Fibroblast of skin of back (primary cell): ENCODE measurements at regions not wholly inside any gene's neighbourhood (a gene's known extent, or its start where the extent isn't known, plus 50 kb on each side); places are given as distances from the start of the nearest gene placed in this dataset.

Experiments
- DNase-seq: peaks from one replicate; pipeline ENCODE4 v3.0.0-alpha.2; 2013

GRCh38 chr16:51573191-51573590, 422.1 kb upstream of the SALL1 start:
- DNase-seq, result no peak

DNA sequence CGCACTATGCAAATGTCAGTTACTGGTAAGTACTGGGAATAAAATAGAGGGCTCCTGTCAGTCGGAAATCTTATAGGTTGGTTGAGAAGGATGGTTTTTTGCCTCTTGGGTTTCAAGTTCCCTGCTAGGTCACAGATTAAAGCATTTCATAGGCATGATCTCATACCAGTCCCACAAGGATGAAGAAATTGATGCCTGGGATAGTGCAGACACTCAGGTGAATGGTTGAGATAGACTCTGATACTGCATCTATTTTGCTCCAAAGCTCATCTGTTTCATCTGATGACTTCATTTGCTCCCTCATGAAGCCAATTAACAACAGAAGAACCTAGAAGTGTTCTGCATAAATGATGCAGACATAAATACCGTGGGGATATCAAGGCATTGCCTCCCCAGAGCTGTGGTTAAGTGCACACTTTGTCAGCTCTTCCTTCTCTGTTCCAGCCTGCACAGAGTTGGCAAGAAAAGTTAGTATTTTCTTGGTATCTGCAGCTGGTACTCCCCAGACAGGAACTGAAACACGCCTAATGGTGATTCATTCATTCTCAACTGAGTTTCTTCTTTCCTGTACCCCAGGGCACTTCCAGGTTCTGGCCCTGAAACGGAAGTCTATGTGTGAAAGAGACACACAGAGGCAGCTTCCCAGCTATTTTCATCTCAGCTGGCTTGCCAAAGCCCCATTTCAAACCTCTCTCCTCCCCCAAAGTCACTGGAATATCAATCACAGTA, 418.3 kb upstream of the SALL1 start:
- no peak for DNase-seq

DNA sequence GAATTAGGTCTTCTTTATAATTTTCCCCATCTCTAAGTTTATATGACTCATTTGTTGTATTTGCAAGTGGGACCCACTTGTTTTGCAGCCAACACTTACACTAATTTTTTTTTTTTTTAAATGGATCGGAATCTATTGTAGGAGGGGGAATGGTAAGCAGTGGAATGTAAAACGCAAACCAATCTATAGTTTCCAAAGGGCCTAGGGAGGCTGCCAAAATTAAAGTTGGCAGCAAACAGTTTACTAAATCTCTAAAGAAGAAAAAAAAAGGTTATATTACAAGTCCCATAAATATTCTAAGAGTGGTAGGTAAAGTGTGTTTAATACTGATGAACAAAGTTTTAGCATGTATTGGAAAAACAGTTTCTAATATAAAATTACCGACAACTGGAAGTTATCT, 416.8 kb upstream of the SALL1 start:
- no peak for DNase-seq

DNA sequence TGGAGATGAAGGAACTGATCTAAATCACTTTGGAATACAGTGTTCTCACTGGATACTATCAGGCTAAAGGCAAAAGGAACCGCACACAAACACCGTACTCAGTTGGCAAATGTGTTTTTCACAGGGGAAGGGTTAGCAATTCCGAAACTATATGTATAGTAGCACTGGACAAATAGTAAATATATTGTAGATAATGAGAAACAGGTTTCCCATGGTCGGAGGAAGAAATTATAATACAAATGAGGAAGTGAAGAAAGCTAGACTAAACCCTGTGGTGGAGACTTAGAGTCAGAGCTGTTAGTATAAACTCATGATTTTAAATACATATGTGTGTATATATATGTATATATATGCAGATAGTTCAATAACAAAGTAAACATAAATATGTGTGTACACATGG, 414.1 kb upstream of the SALL1 start:
- DNase-seq, result no peak

- no peak for DNase-seq
Observed at GRCh38 chr16:51562891-51563290, 411.8 kb upstream of the SALL1 start.

DNA sequence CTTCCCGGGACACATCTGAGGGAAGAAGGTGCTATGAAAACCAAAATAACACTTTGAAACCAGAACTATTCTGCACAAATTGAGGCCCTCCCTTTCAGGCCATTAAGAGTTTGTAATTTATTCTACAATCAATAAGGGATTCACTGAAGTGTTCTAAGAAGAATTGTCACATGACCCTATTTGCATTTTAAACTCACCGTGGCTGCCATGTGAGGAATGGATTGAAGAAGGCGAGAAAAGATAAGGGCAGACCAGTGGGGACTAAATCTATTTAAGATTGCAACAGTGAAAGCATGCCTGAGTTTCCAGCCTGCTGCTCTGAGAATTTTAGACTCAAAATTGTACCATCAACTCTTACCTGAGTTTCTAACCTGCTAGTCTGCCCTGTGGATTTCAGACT, 408.8 kb upstream of the SALL1 start:
- no peak for DNase-seq

- no peak for DNase-seq
Observed at GRCh38 chr16:51557670-51558069, 406.6 kb upstream of the SALL1 start.

DNA sequence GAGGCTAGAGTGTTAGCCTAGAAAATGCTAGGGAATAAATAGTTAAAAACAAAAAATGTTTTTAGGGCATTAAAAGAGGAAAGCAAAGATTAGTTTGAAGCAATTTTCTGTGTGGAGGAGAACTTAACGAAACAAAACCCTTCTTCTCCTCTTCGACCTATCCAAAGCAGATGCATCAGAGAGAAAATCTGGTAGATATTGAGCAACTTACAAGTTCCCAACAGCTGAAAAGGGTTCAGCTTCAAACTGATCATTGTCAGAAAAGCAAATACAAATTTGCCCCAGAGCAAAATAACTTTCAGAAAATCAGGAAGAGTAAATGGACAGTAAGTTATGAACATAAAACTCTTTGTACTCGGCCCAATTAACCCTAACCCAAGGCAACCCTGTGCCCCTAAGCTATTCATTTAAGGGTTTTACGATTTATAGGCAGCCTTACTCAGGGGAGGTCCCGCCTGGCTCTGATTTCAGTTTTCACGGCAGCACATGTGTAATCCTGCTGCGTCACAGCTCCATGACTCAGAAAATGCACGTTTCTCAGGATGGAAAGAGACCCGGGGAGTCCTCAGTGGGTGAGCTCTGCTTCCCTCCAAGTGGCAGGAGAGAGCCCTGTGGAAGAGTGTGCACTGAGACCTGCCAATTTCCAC, 405.7 kb upstream of the SALL1 start:
- DNase-seq, result peak; percentile 77

GRCh38 chr16:51553910-51554309, 402.8 kb upstream of the SALL1 start:
- no peak for DNase-seq

GRCh38 chr16:51553314-51553713, 402.2 kb upstream of the SALL1 start:
- no peak for DNase-seq

DNA sequence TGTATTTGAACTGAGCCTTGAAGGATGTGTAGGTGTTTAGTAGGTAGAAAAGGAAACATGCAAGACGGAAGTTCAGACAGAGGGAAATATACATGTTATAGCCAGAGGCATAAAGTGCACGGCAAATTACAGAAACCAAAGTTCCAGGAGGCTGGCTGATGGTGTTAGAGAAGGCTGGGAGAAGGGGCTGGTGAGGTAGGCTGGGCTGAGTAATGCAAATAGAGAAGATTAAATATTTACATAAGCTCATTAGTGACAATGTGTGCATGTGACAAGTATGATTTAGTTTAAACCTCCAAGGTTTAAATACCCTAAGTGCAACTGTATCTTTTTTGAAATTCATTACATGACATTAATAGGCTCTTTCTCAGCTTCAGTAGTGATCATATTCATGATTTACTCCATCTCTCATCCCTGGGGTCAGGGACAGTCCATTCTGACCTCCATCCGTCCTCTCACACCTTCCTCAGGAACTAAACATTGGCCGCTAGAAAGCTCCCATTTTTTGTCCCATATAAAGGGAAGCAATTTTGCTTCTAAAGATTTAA, 399.8 kb upstream of the SALL1 start:
- DNase-seq, result no peak

DNA sequence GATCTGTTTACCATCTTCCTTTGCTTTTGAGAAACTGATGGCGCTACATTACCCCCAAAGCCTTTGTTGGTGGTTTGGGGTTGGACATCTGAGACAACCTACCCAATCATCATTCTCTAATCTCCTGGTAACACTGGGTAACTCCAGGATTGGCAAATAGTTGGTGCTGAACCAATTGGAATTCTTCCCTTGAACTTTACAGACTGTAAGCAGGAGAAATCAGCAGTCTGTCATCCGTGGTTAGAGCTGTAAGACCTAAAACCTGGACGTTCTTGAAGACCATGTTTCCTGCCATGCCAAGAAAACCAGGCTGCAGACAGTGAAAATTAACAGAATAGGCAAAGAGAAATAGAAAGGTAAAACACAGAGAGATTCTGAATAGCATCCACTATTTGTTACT, 398.8 kb upstream of the SALL1 start:
- no peak for DNase-seq

GRCh38 chr16:51545951-51546350, 394.9 kb upstream of the SALL1 start:
- DNase-seq, result no peak

GRCh38 chr16:51544851-51545467, 393.9 kb upstream of the SALL1 start:
- DNase-seq, result no peak

DNA sequence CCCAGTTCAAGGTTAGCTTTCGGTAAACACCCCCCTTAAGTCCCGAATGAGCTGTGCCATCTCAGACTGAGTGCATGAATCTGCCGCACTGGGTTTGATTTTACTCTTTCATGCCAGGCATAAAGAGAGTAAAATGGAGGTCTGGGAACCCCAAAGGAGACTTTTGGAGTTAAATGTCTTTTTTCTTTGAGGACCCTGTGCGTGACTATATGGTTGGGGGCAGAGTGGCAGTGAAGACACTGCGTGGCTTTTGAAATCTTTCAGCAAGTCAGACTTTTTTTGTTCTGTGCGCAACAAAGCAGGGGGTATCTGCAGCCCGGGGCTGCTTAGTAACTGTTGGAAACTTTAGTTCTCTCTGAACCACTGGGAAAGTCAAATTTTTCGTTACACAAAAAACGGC, 392.9 kb upstream of the SALL1 start:
- DNase-seq, result no peak

GRCh38 chr16:51542981-51543815, 392.1 kb upstream of the SALL1 start:
- DNase-seq, result no peak

- DNase-seq, result no peak
Observed at GRCh38 chr16:51540259-51540658, 389.2 kb upstream of the SALL1 start.

- peak; percentile 87 for DNase-seq
Observed at GRCh38 chr16:51538707-51539498, 387.8 kb upstream of the SALL1 start.

- no peak for DNase-seq
Observed at GRCh38 chr16:51535591-51535990, 384.5 kb upstream of the SALL1 start.

GRCh38 chr16:51532551-51532950, 381.5 kb upstream of the SALL1 start:
- no peak for DNase-seq

DNA sequence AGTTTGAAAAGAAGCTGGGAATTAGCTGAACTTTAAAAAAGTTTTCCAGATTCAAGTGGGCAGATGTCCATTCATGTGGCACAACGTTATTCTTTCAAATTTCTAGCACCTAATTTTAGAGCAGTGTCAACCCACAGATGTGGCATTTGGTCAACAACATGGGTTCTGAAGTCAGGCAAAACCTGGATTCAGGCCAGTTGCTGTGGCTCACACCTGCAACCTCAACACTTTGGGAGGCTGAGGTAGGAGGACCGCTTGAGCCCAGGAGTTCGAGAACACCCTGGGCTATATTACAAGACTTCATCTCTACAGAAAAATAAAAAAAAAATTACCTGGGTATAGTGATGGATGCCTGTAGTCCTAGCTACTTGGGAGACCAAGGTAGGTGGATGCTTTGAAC, 380.2 kb upstream of the SALL1 start:
- DNase-seq, result no peak

GRCh38 chr16:51527349-51527748, 376.3 kb upstream of the SALL1 start:
- no peak for DNase-seq
